Putamen (tissue), 1 donor: ENCODE measurements at regions not wholly inside any gene's neighbourhood (a gene's known extent, or its start where the extent isn't known, plus 50 kb on each side); places are given as distances from the start of the nearest gene placed in this dataset.
"Not testable (repeated sequence)": the region's sequence is repeated elsewhere in the genome, so short reads cannot be mapped to it uniquely, and the experiment has no call there.

Experiments
- DNase-seq: peaks from one replicate; pipeline ENCODE4 v3.0.0-alpha.2; 2016; ENCODE audit warnings: low spot score

- DNase-seq = no peak
Measured at GRCh38 chr9:24844217-24844616, 298.5 kb upstream of the IZUMO3 start.

- DNase-seq = no peak
Measured at GRCh38 chr9:24841993-24842392, 296.3 kb upstream of the IZUMO3 start.

GRCh38 chr9:24832307-24832706 lies 286.6 kb upstream of the IZUMO3 start:
- DNase-seq = no peak

- DNase-seq = no peak
Measured at GRCh38 chr9:24828687-24829086, 283.0 kb upstream of the IZUMO3 start.

- no peak for DNase-seq
Measured at GRCh38 chr9:24824607-24825006, 278.9 kb upstream of the IZUMO3 start.

- DNase-seq = no peak
Measured at GRCh38 chr9:24820196-24820595, 274.5 kb upstream of the IZUMO3 start.

GRCh38 chr9:24817756-24818155 lies 272.1 kb upstream of the IZUMO3 start:
- no peak for DNase-seq

- DNase-seq = no peak
Measured at GRCh38 chr9:24816006-24816405, 270.3 kb upstream of the IZUMO3 start.

GRCh38 chr9:24801344-24801743 lies 255.6 kb upstream of the IZUMO3 start:
- no peak for DNase-seq

GRCh38 chr9:24793787-24794186 lies 248.1 kb upstream of the IZUMO3 start:
- no peak for DNase-seq

- no peak for DNase-seq
Measured at GRCh38 chr9:24776226-24776625, 230.5 kb upstream of the IZUMO3 start.

- DNase-seq = not testable (repeated sequence)
Measured at GRCh38 chr9:24774199-24774598, 228.5 kb upstream of the IZUMO3 start.

GRCh38 chr9:24766081-24766480 lies 220.4 kb upstream of the IZUMO3 start:
- DNase-seq = no peak

GRCh38 chr9:24765025-24765756 lies 219.5 kb upstream of the IZUMO3 start:
- DNase-seq = no peak

- DNase-seq = no peak
Measured at GRCh38 chr9:24738421-24738961, 192.8 kb upstream of the IZUMO3 start.

- no peak for DNase-seq
Measured at GRCh38 chr9:24731754-24732153, 186.1 kb upstream of the IZUMO3 start.

- DNase-seq = no peak
Measured at GRCh38 chr9:24721621-24722020, 175.9 kb upstream of the IZUMO3 start.

- DNase-seq = no peak
Measured at GRCh38 chr9:24712206-24712605, 166.5 kb upstream of the IZUMO3 start.

- DNase-seq = no peak
Measured at GRCh38 chr9:24708814-24709213, 163.1 kb upstream of the IZUMO3 start.

GRCh38 chr9:24698881-24699518 lies 153.3 kb upstream of the IZUMO3 start:
- DNase-seq = no peak

- DNase-seq = no peak
Measured at GRCh38 chr9:24672336-24672735, 126.6 kb upstream of the IZUMO3 start.

GRCh38 chr9:24657387-24657786 lies 111.7 kb upstream of the IZUMO3 start:
- DNase-seq = no peak

GRCh38 chr9:24652181-24652580 lies 106.5 kb upstream of the IZUMO3 start:
- no peak for DNase-seq

GRCh38 chr9:24628809-24629208 lies 83.1 kb upstream of the IZUMO3 start:
- not testable (repeated sequence) for DNase-seq
